Heart left ventricle (tissue), 13 donors: ENCODE measurements at regions not wholly inside any gene's neighbourhood (a gene's known extent, or its start where the extent isn't known, plus 50 kb on each side); places are given as distances from the start of the nearest gene placed in this dataset.

Experiments
- CTCF ChIP-seq, 12 donors: fragments of 200-600 bp; sonication (generic) in 4 of 12; IDR thresholded peaks; one replicate each; pipeline versions ENCODE4 v1.5.0 to v1.8.0; 2018 to 2022; ENCODE audit warnings: antibody characterized with exemption in 12 of 12, mild to moderate bottlenecking in 5 of 12
- POLR2A ChIP-seq, 2 donors: fragments of 450-650 bp; IDR thresholded peaks; one replicate each; pipeline ENCODE4 v1.6.1; 2017; ENCODE audit warnings: antibody characterized with exemption in 2 of 2, mild to moderate bottlenecking in 2 of 2, moderate library complexity in 2 of 2
- donor health status: ischemic (EF 13 %, LVEDD 7.1; RV severe dilation, severe dysfunction).
- donor health status: DM: no; HTN: yes; CAD: no.
- donor health status: DM: no; HTN: no; CAD: no.
- donor health status: ischemic (EF 25% LVEDD 6.9; RV normal size, moderate dysfunction).
- donor health status: ischemic (EF 25% LVEDD 5.7; RV mildly dilated, moderate dysfunction).
- donor health status: ischemic (EF 35%, LVEDD 5.7; RV mildly dilated, moderate dysfunction).
- donor health status: nonischemic (EF 11% LVEDD 7.7; RV severe dilation, severe dysfunction).
- donor health status: DM: yes; HTN: yes; CAD: no.
- donor health status: PGD.
- donor health status: ischemic (EF 29% LVEDD 5.4; RV normal size, mild dysfunction).
- donor health status: nonischemic (EF 23%, LVEDD 6.1; RV moderate dilation, normal function).

- TF ChIP-seq CTCF (IDR thresholded peaks at IDR 0.05) (no peak), POLR2A (IDR thresholded peaks at IDR 0.05) (no peak)
Observed at GRCh38 chr4:188986271-188986689, 847.0 kb downstream of the TRIML1 start.
